ENCODE measurements at regions not wholly inside any gene's neighbourhood (a gene's known extent, or its start where the extent isn't known, plus 50 kb on each side); places are given as distances from the start of the nearest gene placed in this dataset.

- H3K36me3 ChIP-seq (ENCODE audit: control insufficient read depth in 2 of 2, insufficient read depth in 1 of 2, low read length in 2 of 2): no peaks in the 10 kb centered on the region
- ChIA-PET POLR2A (no interaction called here), CTCF (no interaction called here)
- no peaks in the 10 kb centered on the region for H3K4me1 ChIP-seq (ENCODE audit: control insufficient read depth, insufficient read depth, low read length)
- TF ChIP-seq ZNF423 (tag by site-specific recombination; IDR thresholded peaks at IDR 0.05) (no peak), ZNF10 (tag by site-specific recombination; IDR thresholded peaks at IDR 0.05) (no peak), ZNF19 (tag by site-specific recombination; IDR thresholded peaks at IDR 0.05; ENCODE audit: low read depth) (no peak), ZNF768 (tag by site-specific recombination; IDR thresholded peaks at IDR 0.05) (no peak), ZBTB20 (tag by site-specific recombination; IDR thresholded peaks at IDR 0.05) (no peak), ZSCAN16 (tag by site-specific recombination; IDR thresholded peaks at IDR 0.05) (no peak), ZNF529 (tag by site-specific recombination; IDR thresholded peaks at IDR 0.05; ENCODE audit: insufficient replicate concordance) (no peak)
- TF ChIP-seq, protein P1, sequence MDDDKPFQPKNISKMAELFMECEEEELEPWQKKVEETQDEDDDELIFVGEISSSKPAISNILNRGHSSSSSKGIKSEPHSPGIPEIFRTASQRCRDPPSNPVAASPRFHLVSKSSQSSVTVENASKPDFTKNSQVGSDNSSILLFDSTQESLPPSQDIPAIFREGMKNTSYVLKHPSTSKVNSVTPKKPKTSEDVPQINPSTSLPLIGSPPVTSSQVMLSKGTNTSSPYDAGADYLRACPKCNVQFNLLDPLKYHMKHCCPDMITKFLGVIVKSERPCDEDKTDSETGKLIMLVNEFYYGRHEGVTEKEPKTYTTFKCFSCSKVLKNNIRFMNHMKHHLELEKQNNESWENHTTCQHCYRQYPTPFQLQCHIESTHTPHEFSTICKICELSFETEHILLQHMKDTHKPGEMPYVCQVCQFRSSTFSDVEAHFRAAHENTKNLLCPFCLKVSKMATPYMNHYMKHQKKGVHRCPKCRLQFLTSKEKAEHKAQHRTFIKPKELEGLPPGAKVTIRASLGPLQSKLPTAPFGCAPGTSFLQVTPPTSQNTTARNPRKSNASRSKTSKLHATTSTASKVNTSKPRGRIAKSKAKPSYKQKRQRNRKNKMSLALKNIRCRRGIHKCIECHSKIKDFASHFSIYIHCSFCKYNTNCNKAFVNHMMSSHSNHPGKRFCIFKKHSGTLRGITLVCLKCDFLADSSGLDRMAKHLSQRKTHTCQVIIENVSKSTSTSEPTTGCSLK (tag by site-specific recombination; IDR thresholded peaks at IDR 0.05): no peak
- H3K27ac ChIP-seq (ENCODE audit: extremely low read depth, low read depth, low read length): no peak overlapping the region
- H3K9me3 ChIP-seq (ENCODE audit: control insufficient read depth, insufficient read depth, low read depth, low read length): no peaks in the 10 kb centered on the region
- H3K4me3 ChIP-seq (ENCODE audit: low read depth, low read length): no peak overlapping the region
Observed at GRCh38 chr6:66082914-66083313, 375.9 kb upstream of the EYS start.

GRCh38 chr6:66068907-66069306, 361.9 kb upstream of the EYS start:
- TF ChIP-seq, protein P2, sequence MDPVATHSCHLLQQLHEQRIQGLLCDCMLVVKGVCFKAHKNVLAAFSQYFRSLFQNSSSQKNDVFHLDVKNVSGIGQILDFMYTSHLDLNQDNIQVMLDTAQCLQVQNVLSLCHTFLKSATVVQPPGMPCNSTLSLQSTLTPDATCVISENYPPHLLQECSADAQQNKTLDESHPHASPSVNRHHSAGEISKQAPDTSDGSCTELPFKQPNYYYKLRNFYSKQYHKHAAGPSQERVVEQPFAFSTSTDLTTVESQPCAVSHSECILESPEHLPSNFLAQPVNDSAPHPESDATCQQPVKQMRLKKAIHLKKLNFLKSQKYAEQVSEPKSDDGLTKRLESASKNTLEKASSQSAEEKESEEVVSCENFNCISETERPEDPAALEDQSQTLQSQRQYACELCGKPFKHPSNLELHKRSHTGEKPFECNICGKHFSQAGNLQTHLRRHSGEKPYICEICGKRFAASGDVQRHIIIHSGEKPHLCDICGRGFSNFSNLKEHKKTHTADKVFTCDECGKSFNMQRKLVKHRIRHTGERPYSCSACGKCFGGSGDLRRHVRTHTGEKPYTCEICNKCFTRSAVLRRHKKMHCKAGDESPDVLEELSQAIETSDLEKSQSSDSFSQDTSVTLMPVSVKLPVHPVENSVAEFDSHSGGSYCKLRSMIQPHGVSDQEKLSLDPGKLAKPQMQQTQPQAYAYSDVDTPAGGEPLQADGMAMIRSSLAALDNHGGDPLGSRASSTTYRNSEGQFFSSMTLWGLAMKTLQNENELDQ (tag by site-specific recombination; IDR thresholded peaks at IDR 0.05; ENCODE audit: low read depth): no peak
- TF ChIP-seq ZNF670 (tag by site-specific recombination; IDR thresholded peaks at IDR 0.05; ENCODE audit: low read depth) (no peak), ZNF184 (tag by site-specific recombination; IDR thresholded peaks at IDR 0.05) (no peak), ZNF571 (tag by site-specific recombination; IDR thresholded peaks at IDR 0.05) (no peak), KLF16 (tag by site-specific recombination; IDR thresholded peaks at IDR 0.05) (no peak), YY1 (tag by site-specific recombination; IDR thresholded peaks at IDR 0.05) (no peak), ZNF530 (tag by site-specific recombination; IDR thresholded peaks at IDR 0.05; ENCODE audit: low read depth) (no peak), ZNF292 (tag by site-specific recombination; IDR thresholded peaks at IDR 0.05; ENCODE audit: borderline replicate concordance, low read depth) (no peak)
- TF ChIP-seq, protein P3, sequence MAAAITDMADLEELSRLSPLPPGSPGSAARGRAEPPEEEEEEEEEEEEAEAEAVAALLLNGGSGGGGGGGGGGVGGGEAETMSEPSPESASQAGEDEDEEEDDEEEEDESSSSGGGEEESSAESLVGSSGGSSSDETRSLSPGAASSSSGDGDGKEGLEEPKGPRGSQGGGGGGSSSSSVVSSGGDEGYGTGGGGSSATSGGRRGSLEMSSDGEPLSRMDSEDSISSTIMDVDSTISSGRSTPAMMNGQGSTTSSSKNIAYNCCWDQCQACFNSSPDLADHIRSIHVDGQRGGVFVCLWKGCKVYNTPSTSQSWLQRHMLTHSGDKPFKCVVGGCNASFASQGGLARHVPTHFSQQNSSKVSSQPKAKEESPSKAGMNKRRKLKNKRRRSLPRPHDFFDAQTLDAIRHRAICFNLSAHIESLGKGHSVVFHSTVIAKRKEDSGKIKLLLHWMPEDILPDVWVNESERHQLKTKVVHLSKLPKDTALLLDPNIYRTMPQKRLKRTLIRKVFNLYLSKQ (tag by site-specific recombination; IDR thresholded peaks at IDR 0.05; ENCODE audit: borderline replicate concordance): no peak
- POLR2A ChIA-PET: no interaction called here
- CTCF ChIA-PET: no interaction called here
- Histone ChIP-seq H3K36me3 (ENCODE audit: control insufficient read depth in 2 of 2, insufficient read depth in 1 of 2, low read length in 2 of 2) (no peaks in the 10 kb centered on the region), H3K4me1 (ENCODE audit: control insufficient read depth, insufficient read depth, low read length) (no peaks in the 10 kb centered on the region), H3K27ac (ENCODE audit: extremely low read depth, low read depth, low read length) (no peak overlapping the region), H3K4me3 (ENCODE audit: low read depth, low read length) (no peak overlapping the region), H3K9me3 (ENCODE audit: control insufficient read depth, insufficient read depth, low read depth, low read length) (no peaks in the 10 kb centered on the region)

- POLR2A ChIA-PET: no interaction called here
- Histone ChIP-seq H3K4me3 (ENCODE audit: low read depth, low read length) (no peak overlapping the region), H3K4me1 (ENCODE audit: control insufficient read depth, insufficient read depth, low read length) (no peaks in the 10 kb centered on the region), H3K9me3 (ENCODE audit: control insufficient read depth, insufficient read depth, low read depth, low read length) (no peaks in the 10 kb centered on the region), H3K36me3 (ENCODE audit: control insufficient read depth in 2 of 2, insufficient read depth in 1 of 2, low read length in 2 of 2) (no peaks in the 10 kb centered on the region), H3K27ac (ENCODE audit: extremely low read depth, low read depth, low read length) (no peak overlapping the region)
- TF ChIP-seq ZNF701 (tag by site-specific recombination; IDR thresholded peaks at IDR 0.05) (no peak), ZXDB (tag by site-specific recombination; IDR thresholded peaks at IDR 0.05) (no peak), ZNF501 (tag by site-specific recombination; IDR thresholded peaks at IDR 0.05) (no peak), ZNF133 (tag by site-specific recombination; IDR thresholded peaks at IDR 0.05) (no peak), YY2 (tag by site-specific recombination; IDR thresholded peaks at IDR 0.05) (no peak), ZNF530 (tag by site-specific recombination; IDR thresholded peaks at IDR 0.05; ENCODE audit: low read depth) (no peak)
- TF ChIP-seq, protein P4, sequence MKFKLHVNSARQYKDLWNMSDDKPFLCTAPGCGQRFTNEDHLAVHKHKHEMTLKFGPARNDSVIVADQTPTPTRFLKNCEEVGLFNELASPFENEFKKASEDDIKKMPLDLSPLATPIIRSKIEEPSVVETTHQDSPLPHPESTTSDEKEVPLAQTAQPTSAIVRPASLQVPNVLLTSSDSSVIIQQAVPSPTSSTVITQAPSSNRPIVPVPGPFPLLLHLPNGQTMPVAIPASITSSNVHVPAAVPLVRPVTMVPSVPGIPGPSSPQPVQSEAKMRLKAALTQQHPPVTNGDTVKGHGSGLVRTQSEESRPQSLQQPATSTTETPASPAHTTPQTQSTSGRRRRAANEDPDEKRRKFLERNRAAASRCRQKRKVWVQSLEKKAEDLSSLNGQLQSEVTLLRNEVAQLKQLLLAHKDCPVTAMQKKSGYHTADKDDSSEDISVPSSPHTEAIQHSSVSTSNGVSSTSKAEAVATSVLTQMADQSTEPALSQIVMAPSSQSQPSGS (tag by site-specific recombination; IDR thresholded peaks at IDR 0.05; ENCODE audit: low read depth): no peak
- CTCF ChIA-PET: no interaction called here
Observed at GRCh38 chr6:66068033-66068432, 361.0 kb upstream of the EYS start.

All from HEK293 (cell line).